Nephron progenitor cell (in vitro differentiated cells): ENCODE measurements at regions not wholly inside any gene's neighbourhood (a gene's known extent, or its start where the extent isn't known, plus 50 kb on each side); places are given as distances from the start of the nearest gene placed in this dataset.

ENCODE experiments used
- DNase-seq: peaks from one replicate; pipeline ENCODE4 v3.0.0; 2021
- H3K27ac Mint-ChIP-seq: 2 replicates; pipeline ENCODE4 v1.8.0; 2021; ENCODE audit warnings: mild to moderate bottlenecking, moderate library complexity, mixed read lengths
- H3K27me3 Mint-ChIP-seq: 2 replicates; pipeline ENCODE4 v1.8.0; 2021; ENCODE audit warnings: mild to moderate bottlenecking, low read depth, mixed read lengths; ENCODE audit not compliant: poor library complexity
- H3K36me3 Mint-ChIP-seq: 2 replicates; pipeline ENCODE4 v1.8.0; 2021; ENCODE audit warnings: low read depth, mixed read lengths
- H3K4me1 Mint-ChIP-seq: 2 replicates; pipeline ENCODE4 v1.8.0; 2021; ENCODE audit warnings: mixed read lengths
- H3K4me3 Mint-ChIP-seq: 2 replicates; pipeline ENCODE4 v1.8.0; 2021; ENCODE audit warnings: mild to moderate bottlenecking, moderate library complexity, mixed read lengths
- H3K9me3 Mint-ChIP-seq: 2 replicates; pipeline ENCODE4 v1.8.0; 2021; ENCODE audit warnings: mild to moderate bottlenecking, moderate library complexity, mixed read lengths
- CTCF ChIP-seq: fragments of 200-600 bp; sonication (generic); IDR thresholded peaks from 2 replicates; pipeline ENCODE4 v1.5.0; 2021; ENCODE audit warnings: antibody characterized with exemption

DNA sequence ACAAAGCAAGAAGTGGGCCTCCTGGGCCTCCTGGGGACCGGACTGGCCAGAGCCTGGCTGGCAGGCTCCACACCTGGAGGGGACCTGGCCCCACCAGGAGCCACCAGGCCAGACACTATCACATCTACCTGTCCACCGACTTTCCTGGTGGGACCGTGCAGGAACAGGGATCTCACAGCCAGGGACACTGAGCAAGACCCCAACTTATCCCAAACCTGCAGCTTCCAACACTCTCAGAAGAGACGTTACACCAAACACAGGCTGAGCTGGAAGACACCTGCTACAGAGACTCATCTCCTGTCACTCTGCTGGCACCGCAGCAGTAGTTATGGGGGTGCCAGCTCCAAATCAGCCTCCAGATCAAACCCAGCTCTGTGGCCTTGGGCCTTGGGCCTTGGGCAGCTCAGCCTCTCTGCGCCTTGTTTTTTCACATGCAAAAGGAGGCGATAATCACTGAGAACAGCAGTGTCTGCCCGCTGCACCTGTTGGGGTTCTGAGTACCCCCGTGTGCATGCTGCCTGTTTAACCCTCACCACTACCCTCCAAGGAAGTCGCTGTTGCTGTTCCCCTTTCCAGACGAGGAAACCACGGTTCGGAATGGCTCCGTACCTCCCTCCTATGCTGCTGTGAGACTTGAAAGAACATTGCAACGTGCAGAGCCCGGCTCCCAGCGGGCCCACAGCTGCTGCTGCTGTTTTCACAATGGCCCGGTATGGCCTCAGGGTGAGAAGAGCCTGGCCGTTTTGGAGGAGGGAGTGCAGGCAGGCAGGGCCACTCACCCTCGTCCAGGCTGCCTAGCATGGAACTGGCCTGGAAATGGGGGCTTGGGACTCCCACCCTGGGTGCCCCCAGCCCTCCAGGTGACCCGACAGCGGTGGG, 69.6 kb downstream of the ADRA2C start:
- H3K9me3 Mint-ChIP-seq, result peaks cover 3% of the 10 kb centered on the region
- H3K27ac Mint-ChIP-seq, result no peak overlapping the region
- H3K4me1 Mint-ChIP-seq, result peaks cover 45% of the 10 kb centered on the region
- no peak for TF ChIP-seq CTCF
- H3K27me3 Mint-ChIP-seq, result peaks cover 18% of the 10 kb centered on the region
- H3K36me3 Mint-ChIP-seq, result no peaks in the 10 kb centered on the region
- no peak overlapping the region for H3K4me3 Mint-ChIP-seq
- no peak for DNase-seq

GRCh38 chr4:3836406-3836755, 70.2 kb downstream of the ADRA2C start:
- Mint-ChIP-seq H3K27ac (no peak overlapping the region), H3K36me3 (no peaks in the 10 kb centered on the region), H3K9me3 (peaks cover 3% of the 10 kb centered on the region), H3K27me3 (peaks cover 18% of the 10 kb centered on the region), H3K4me1 (peaks cover 43% of the 10 kb centered on the region), H3K4me3 (no peak overlapping the region)
- TF ChIP-seq CTCF, result no peak
- no peak for DNase-seq

DNA sequence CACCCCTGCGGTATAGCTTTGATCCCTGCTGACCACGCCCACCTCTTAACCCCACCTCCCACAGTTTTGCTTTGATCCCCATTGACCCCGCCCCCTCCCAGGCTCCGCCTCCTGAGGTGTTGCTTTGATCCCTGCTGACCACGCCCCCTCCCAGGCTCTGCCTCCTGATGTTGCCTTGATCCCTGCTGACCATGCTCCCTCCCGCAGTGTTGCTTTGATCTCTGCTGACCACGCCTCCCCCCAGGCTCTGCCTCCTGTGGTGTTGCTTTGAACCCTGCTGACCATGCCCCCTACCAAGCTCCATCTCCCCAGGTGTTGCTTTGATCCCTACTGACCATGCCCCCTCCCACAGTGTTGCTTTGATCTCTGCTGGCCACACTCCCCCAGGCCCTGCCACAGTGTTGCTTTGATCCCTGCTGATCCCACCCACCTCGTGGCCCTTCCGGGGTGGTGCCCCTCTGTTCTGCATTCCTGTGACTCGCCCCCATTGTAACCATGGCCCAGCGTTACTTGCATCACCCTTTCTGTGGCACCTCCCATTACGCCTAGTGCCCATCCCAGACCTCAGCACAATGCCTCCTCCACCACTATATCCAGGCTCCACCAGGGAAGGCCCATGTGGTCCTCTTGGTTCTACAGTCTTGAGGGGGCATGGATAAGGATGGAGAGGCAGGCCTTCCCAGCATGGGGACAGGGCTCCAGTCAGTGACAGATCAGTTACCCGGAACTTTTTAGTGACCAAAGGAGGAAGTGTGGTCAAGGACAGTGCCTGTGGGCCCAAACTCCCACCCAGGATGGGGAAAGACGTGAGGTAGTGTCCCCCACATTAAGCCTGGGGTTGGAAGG, 70.8 kb downstream of the ADRA2C start:
- peak; percentile 62 for DNase-seq
- H3K9me3 Mint-ChIP-seq, result peaks cover 3% of the 10 kb centered on the region
- no peak overlapping the region for H3K27ac Mint-ChIP-seq
- H3K27me3 Mint-ChIP-seq, result peaks cover 18% of the 10 kb centered on the region
- H3K4me3 Mint-ChIP-seq, result no peak overlapping the region
- H3K4me1 Mint-ChIP-seq, result peaks cover 48% of the 10 kb centered on the region
- no peaks in the 10 kb centered on the region for H3K36me3 Mint-ChIP-seq
- TF ChIP-seq CTCF, result no peak

- peaks cover 15% of the 10 kb centered on the region for H3K27me3 Mint-ChIP-seq
- TF ChIP-seq CTCF, result no peak
- H3K27ac Mint-ChIP-seq, result peak overlapping the region; percentile 8
- peaks cover 3% of the 10 kb centered on the region for H3K9me3 Mint-ChIP-seq
- no peak for DNase-seq
- H3K4me3 Mint-ChIP-seq, result no peak overlapping the region
- H3K4me1 Mint-ChIP-seq, result peaks cover 42% of the 10 kb centered on the region
- H3K36me3 Mint-ChIP-seq, result no peaks in the 10 kb centered on the region
Measured at GRCh38 chr4:3838437-3839380, 72.5 kb downstream of the ADRA2C start.

DNA sequence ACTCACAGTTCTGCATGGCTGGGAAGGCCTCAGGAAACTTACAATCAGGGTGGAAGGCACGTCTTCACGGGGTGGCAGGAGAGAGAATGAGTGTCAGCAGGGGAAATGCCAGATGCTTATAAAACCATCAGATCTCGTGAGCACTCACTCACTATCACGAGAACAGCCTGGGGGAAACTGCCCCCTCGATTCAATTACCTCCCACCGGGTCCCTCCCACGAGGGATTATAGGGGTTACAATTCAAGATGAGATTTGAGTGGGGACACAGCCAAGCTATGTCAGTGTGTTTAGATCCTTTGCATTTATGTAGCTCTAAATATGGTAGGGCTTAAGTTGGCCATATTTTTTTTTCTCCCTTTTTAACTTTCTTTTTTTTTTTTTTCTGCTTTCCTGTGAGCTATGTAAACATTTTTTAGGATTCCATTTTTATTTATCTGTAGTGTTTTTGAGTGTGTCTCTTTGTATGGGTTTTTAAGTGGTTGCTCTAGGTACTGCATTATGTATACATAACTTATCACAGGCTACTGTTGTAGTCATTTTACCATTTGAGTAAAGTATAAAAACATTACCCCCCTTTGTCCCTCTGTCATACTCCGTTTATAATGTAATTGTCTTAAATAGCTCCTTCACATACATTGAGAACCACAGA, 79.0 kb downstream of the ADRA2C start:
- DNase-seq, result no peak
- Mint-ChIP-seq H3K9me3 (peaks cover 8% of the 10 kb centered on the region), H3K27ac (no peak overlapping the region), H3K4me1 (peaks cover 27% of the 10 kb centered on the region), H3K4me3 (no peak overlapping the region), H3K27me3 (peaks cover 11% of the 10 kb centered on the region), H3K36me3 (no peaks in the 10 kb centered on the region)
- TF ChIP-seq CTCF, result no peak
